ENCODE measurements at regions not wholly inside any gene's neighbourhood (a gene's known extent, or its start where the extent isn't known, plus 50 kb on each side); places are given as distances from the start of the nearest gene placed in this dataset.

DNA sequence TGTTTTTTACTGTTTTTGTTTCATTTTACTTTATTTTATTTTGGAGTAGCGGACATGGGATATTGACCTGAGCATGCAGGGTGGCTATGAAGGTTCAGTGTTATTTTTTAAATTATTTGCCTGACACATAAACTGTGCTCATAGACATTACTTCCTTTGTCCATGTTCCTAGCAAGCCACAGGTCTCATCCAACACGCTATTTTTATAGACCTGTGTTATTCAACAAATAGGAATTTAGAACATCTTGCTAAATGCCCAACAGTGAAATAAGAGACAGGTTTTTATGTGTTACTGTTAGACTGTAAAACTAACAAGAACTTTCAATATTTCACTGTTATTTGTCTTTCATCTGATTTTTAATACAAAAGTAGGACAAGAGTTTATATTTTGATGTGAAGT lies 756.4 kb downstream of the KCNT2 start:
- TF ChIP-seq, protein P1, sequence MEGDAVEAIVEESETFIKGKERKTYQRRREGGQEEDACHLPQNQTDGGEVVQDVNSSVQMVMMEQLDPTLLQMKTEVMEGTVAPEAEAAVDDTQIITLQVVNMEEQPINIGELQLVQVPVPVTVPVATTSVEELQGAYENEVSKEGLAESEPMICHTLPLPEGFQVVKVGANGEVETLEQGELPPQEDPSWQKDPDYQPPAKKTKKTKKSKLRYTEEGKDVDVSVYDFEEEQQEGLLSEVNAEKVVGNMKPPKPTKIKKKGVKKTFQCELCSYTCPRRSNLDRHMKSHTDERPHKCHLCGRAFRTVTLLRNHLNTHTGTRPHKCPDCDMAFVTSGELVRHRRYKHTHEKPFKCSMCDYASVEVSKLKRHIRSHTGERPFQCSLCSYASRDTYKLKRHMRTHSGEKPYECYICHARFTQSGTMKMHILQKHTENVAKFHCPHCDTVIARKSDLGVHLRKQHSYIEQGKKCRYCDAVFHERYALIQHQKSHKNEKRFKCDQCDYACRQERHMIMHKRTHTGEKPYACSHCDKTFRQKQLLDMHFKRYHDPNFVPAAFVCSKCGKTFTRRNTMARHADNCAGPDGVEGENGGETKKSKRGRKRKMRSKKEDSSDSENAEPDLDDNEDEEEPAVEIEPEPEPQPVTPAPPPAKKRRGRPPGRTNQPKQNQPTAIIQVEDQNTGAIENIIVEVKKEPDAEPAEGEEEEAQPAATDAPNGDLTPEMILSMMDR (IDR thresholded peaks at IDR 0.05; ENCODE audit: insufficient read depth, low read length), result no peak
- no peak for TF ChIP-seq POLR2AphosphoS5 (IDR thresholded peaks at IDR 0.05; ENCODE audit: low read depth)

All from HL-60 (cell line).